HEK293 (cell line): ENCODE measurements at regions not wholly inside any gene's neighbourhood (a gene's known extent, or its start where the extent isn't known, plus 50 kb on each side); places are given as distances from the start of the nearest gene placed in this dataset.
"Not testable (repeated sequence)": the region's sequence is repeated elsewhere in the genome, so short reads cannot be mapped to it uniquely, and the experiment has no call there.

Experiments
- CTCF ChIA-PET: fragments of 350-600 bp; formaldehyde crosslinking; extraction: SDS; loops from one replicate; lab custom pipeline; 2021; ENCODE audit warnings: antibody characterized with exemption; lab: Yijun Ruan, JAX
- POLR2A ChIA-PET: fragments of 300-600 bp; formaldehyde crosslinking; extraction: SDS; loops from one replicate; lab custom pipeline; 2020; ENCODE audit warnings: antibody characterized with exemption, inconsistent platforms; lab: Yijun Ruan, JAX
- H3K27ac ChIP-seq: fragments of 200-500 bp; sonication (Bioruptor generic); 2 replicates; pipeline ENCODE4 v1.5.1; 2014; ENCODE audit warnings: low read depth, low read length, control low read depth, inconsistent platforms; ENCODE audit errors: extremely low read depth
- H3K36me3 ChIP-seq, 2 experiments: fragments of 200-500 bp in 1 of 2; sonication (Bioruptor generic) in 1 of 2; 1 replicate in 1 of 2; 2 replicates in 1 of 2; pipeline ENCODE4 v1.5.1; 2014 to 2017; ENCODE audit warnings: inconsistent platforms in 2 of 2, low read length in 2 of 2; ENCODE audit not compliant: control insufficient read depth in 2 of 2, insufficient read depth in 1 of 2
- H3K4me1 ChIP-seq: fragments of 200-500 bp; sonication (Bioruptor generic); 2 replicates; pipeline ENCODE4 v1.5.1; 2014; ENCODE audit warnings: mild to moderate bottlenecking, low read length, inconsistent platforms; ENCODE audit not compliant: control insufficient read depth, insufficient read depth
- H3K4me3 ChIP-seq: 2 replicates; pipeline ENCODE4 v1.5.1; 2011; ENCODE audit warnings: low read depth, mild to moderate bottlenecking, control low read depth, low read length, moderate library complexity
- H3K9me3 ChIP-seq: fragments of 200-500 bp; sonication (Bioruptor generic); 2 replicates; pipeline ENCODE4 v1.5.1; 2014; ENCODE audit warnings: low read depth, low read length, inconsistent platforms; ENCODE audit not compliant: control insufficient read depth, insufficient read depth
- HOXA7 ChIP-seq: sonication (generic); formaldehyde crosslinking; IDR thresholded peaks from 2 replicates; pipeline ENCODE4 v1.8.1; 2022; ENCODE audit warnings: missing genetic modification reagents, borderline replicate concordance
- ZBTB20 ChIP-seq: fragments of 450-650 bp; formaldehyde crosslinking; IDR thresholded peaks from 2 replicates; pipeline ENCODE4 v1.5.1; 2016; ENCODE audit warnings: missing biosample characterization, missing genetic modification characterization
- ZFP37 ChIP-seq: fragments of 450-650 bp; formaldehyde crosslinking; IDR thresholded peaks from 2 replicates; pipeline ENCODE4 v1.5.1; 2016; ENCODE audit warnings: missing biosample characterization, missing genetic modification characterization

DNA sequence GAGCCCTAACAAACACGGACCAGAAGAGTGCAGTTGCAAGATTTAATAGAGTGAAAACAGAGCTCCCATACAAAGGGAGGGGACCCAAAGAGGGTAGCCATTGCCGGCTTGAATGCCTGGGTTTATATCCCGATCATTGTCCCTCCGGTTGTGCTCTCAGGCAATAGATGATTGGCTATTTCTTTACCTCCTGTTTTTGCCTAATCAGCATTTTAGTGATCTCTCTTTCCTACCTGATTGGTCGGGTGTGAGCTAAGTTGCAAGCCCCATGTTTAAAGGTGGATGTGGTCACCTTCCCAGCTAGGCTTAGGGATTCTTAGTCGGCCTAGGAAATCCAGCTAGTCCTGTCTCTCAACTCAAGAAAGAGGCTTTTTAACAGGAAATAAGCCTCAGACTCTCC is 186.9 kb upstream of the TBX22 start:
- H3K27ac ChIP-seq, CTCF ChIA-PET, H3K4me3 ChIP-seq, H3K9me3 ChIP-seq, POLR2A ChIA-PET, H3K4me1 ChIP-seq, H3K36me3 ChIP-seq: not testable (repeated sequence)

DNA sequence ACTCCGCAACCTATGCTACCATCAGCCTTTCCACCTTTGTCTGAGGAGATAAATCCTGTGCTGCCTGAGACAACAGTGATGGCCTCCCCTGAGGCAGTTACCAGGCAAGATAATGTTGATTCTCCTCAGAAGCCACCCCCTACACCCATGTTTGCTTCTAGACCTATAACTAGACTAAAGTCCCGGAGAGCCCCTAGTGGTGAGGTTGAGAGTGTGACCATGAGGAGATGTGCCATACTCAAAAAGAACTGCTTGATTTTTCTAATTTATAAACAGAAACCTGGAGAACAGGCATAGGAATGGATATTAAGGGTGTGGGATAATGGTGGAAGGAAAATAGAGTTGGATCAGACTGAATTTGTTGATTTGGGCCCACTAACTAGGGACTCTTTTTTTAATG is 164.4 kb upstream of the TBX22 start:
- H3K4me1 ChIP-seq, H3K36me3 ChIP-seq, H3K4me3 ChIP-seq, H3K9me3 ChIP-seq, POLR2A ChIA-PET, H3K27ac ChIP-seq: not testable (repeated sequence)
- CTCF ChIA-PET = interaction anchor here (0.6 to 1.2 kb wide), 2 partner anchors 10 to 1419 kb away, joined by 3 read pairs; no protein-coding TSS in a partner anchor

DNA sequence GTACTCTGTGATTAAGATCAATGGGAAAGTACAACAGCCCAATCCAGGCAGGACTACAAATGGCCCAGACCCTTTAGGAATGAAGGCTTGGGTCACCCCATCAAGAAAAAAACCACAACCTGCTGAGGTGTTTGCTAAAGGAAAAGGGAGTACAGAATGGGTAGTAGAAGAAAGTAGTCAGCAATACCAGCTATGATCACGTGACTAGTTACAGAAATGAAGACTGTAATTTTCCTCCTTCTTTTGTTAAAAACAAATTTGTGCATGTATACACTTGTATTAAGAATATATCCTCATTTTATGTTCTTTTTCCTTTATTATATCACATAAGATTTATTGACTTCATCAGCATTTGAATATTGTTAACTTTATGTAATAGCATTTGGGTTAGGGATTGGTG is 160.1 kb upstream of the TBX22 start:
- ChIA-PET POLR2A (no interaction called here), CTCF (interaction anchor here (0.8 kb wide), 1 partner anchor 62 kb away, joined by 3 read pairs; no protein-coding TSS in a partner anchor)
- Histone ChIP-seq H3K4me1 (no peaks in the 10 kb centered on the region), H3K27ac (no peak overlapping the region), H3K36me3 (no peaks in the 10 kb centered on the region)
- TF ChIP-seq ZBTB20 (no peak), HOXA7 (CRISPR knock-in tag) (no peak), ZFP37 (tag by site-specific recombination) (no peak)
- TF ChIP-seq, all 188 proteins: peak for 0
- H3K9me3 ChIP-seq = no peaks in the 10 kb centered on the region; the same call in 1 of the 2 replicates
- H3K4me3 ChIP-seq = no peak overlapping the region
